ENCODE measurements at regions not wholly inside any gene's neighbourhood (a gene's known extent, or its start where the extent isn't known, plus 50 kb on each side); places are given as distances from the start of the nearest gene placed in this dataset.

DNA sequence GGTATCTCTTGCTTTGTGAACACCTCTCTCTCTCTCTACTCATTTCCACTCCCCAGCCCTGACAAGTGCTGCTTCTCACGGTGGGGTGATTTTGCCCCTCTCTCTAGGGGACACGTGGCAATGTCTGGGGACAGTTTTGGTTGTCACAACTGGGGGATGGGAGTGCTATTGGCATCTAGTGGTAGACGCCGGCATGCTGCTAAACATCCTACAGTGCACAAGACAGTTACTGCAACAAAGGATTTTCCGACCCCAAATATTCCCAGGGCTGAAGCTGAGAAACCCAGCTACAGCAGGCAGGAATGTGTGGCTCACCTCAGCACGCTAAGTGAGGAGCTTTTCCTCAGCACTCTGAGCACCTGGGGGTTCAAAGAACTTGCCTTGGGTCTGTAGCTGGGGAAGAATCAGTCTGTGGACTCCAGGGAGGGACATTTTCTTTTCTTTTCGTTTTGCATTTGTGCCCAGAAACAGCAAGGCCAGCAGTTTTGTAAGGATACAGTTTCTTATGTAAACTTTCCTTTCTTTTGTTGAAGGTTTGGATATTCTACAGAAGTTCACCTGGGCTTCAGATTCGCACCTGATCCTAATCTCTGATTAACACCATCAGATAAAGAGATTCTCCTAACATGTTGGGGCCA lies 246.9 kb upstream of the ZFP64 start:
- no peak for DNase-seq

DNA sequence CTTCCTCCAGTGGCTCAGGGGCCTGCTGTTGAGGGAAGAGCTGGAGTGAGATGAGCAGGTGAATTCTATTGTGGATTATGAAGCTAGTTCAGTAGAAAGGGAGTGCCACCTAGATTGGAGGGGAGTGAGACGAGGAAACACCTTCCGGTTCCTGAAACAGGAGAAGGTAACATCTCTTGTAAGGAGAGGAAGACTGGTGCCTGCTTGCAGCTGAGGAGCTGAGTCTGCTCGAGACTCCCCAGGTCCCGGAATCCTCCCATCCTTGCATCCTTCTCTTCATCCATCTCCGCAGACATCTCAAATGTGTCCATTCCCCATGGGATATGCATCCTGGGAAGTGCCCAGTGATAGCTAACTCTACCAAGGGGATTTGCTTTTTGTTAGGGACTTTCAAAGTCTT lies 242.9 kb upstream of the ZFP64 start:
- no peak for DNase-seq

DNA sequence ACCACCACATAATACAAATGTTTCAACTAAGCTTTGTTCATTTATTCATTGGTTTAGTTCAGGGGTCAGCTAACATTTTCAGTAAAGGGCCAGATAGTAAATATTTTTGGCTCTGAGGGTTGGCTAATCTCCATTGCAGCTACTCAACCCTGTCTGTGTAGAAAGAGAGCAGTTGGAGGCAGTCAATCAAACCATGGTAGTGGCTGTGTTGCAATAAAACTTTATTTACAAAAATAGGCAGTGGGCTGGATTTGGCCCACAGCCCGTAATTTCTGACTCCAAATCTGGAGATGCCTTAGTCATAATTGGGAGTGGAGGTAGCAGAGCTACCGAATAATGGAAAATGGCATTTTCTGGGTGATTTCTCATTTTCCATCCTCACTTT lies 242.5 kb upstream of the ZFP64 start:
- no peak for DNase-seq

DNA sequence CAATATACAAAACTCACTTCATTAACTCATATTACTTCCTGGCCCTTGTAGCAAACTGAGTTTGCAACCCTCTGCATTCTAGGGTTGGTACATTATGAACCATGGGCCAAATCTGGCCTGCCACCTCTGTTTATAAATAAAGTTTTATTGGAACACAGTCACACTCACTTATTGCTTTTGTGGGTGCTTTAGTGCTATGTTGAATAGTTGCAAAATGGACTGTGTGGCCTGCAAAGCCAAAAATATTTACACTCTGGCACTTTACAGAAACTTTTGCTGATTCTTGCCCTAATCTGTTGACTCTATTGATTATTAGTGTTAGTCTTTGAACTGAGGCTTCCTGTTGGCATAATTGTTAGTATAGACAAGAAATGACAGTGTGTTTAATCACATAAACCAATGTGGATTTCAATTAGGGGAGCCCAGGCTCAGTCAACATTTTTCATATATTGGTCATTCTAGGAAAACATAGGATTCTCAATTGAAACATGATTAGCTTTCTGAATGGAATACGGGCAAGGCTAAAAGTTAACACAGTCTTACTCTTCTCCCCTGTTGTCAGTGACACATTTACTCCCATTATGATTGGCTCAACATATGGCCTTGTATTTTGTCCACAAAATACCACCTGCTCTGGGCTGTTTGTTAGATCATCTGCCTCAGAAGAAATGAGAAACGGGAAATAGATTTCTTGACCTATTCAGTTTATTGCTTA lies 241.9 kb upstream of the ZFP64 start:
- no peak for DNase-seq

DNA sequence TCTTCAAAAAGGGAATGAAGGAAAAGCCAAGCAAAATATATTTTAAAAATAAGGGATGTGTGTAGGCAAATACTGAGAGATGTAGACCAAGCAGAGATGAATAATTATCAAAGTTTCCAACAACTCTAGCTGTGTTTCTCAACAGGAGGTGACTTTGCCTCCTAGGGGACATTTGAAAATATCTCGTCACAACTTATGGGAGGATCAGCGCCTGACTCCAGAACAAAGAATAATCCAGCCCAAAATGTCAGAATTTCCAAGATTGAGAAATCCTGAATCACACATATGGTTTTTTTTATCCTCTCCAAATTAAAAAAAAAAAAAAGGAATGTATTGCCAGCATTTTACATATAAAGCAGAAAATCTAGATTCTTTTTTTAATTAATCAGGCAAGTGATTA lies 241.2 kb upstream of the ZFP64 start:
- DNase-seq: no peak

DNA sequence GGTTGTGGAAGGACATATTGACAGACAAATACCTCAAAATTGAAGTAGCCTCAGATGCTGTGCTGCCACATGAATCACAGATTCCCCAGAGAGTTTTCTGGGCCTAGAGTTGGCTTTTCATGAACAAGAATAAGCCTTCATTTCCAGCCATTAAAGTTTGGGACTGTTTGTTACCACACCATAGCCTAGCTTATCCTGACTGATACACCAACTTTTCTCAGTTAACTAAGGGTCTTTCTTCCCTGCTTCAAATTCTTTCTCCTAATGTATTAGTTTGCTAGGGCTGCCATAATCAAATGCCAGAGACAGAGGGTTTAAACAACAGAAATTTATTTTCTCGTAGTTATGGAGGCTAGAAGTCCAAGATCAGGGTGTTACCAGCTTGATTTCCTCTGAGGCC lies 237.4 kb upstream of the ZFP64 start:
- DNase-seq: no peak

DNA sequence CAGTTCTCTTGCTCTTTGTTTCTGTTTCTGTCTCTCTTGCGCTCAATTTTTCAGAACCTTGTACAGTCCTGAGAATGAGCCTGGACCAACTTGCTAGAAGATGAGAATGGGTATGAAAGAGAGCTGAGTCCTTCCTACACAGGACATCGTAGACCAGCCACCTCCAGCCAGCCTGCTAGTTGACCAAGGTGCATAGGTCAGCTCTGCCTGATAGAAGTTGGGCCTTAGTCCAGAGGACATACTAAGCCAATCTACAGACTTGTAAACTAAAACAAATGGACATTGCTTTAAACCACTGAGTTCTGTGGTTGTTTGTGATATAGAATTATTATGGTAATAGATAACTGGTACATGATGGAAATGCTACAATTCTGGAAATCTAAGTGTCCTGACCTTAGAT lies 236.4 kb upstream of the ZFP64 start:
- no peak for DNase-seq

DNA sequence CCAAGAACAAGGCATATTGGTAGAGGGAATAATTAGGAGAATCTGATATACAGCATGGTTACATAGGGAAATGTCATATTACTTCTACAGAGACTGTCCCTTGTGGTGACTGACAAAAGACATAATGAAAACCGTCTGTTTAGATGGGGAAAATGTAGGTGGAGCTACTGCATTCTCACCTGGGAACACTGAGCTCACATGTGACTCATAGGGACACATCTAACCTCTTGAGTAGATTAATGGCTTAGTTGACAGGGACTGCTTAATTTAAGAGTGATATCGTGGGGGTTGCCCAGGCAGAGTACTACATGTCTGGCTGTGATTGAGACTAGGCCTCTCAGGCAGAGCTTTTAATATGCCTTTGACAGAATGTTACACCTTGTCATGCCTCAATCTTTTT lies 235.3 kb upstream of the ZFP64 start:
- DNase-seq: no peak

DNA sequence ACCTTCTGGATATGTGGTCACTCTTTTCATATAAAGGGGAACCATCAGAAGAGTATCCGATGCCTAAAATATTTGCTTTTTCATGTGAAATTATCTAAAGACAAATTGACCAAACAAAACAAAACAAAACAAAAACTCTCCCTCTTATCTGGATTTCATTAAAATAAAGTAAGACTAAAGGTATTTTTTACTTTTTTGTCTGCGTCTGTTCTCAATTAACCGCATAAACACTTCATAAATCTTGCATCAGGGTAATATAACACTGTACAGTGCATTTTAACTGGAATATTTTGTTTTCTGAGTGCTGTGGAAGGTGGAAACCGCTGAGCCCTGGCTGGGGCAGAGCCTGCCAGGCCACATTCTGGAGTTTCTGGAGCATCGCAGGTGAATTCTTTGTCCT lies 234.1 kb upstream of the ZFP64 start:
- no peak for DNase-seq

DNA sequence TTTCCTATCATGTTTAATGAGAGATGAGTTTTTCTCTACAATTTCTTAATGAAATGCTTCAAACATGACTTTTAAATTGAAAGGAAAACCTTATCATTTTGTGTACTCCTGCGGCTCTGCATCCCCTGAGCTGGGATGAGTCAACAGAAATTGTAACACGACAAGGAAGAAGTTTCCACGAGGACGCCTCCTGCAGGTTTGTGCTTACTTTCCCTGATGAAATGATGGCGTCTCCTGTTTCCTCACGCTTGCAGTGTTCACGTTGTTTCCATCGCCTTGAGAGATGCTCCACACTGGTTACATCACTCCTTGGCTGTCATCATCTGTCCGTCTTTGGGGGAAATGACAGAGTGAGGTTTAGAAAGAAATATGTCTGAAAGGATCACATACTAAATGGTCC lies 233.7 kb upstream of the ZFP64 start:
- no peak for DNase-seq

DNA sequence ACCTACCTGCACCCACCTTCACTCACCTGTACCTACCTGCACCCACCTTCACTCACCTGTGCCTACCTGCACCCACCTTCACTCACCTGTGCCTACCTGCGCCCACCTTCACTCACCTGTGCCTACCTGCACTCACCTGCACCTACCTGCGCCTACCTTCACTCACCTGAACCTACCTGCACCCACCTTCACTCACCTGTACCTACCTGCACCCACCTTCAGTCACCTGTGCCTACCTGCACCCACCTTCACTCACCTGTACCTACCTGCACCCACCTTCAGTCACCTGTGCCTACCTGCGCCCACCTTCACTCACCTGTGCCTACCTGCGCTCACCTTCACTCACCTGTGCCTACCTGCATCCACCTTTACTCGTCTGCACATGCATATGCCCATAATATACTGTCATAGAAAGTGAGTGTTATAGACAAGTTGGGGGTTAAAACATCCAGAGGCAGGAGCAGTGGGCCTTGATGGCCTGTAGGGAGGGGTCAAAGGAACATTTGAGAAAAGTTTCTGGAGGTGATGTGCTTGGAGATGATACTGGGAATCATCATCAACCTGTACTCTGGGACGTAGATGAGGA lies 232.9 kb upstream of the ZFP64 start:
- DNase-seq: peak in 4 of 51 donors; percentile 1 to 26 (median 6)

DNA sequence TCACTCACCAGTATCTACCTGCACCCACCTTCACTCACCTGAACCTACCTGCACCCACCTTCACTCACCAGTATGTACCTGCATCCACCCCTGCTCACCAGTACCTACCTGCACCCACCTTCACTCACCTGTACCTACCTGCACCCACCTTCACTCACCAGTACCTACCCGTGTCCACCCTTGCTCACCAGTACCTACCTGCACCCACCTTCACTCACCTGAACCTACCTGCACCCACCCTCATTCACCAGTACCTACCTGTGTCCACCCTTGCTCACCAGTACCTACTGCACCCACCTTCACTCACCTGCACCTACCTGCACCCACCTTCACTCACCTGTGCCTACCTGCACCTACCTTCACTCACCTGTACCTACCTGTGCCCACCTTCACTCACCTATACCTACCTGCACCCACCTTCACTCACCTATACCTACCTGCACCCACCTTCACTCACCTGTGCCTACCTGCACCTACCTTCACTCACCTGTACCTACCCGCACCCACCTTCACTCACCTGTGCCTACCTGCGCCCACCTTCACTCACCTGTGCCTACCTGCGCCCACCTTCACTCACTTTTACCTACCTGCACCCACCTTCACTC lies 232.1 kb upstream of the ZFP64 start:
- DNase-seq: peak in 2 of 51 donors; percentile 26 to 33

DNA sequence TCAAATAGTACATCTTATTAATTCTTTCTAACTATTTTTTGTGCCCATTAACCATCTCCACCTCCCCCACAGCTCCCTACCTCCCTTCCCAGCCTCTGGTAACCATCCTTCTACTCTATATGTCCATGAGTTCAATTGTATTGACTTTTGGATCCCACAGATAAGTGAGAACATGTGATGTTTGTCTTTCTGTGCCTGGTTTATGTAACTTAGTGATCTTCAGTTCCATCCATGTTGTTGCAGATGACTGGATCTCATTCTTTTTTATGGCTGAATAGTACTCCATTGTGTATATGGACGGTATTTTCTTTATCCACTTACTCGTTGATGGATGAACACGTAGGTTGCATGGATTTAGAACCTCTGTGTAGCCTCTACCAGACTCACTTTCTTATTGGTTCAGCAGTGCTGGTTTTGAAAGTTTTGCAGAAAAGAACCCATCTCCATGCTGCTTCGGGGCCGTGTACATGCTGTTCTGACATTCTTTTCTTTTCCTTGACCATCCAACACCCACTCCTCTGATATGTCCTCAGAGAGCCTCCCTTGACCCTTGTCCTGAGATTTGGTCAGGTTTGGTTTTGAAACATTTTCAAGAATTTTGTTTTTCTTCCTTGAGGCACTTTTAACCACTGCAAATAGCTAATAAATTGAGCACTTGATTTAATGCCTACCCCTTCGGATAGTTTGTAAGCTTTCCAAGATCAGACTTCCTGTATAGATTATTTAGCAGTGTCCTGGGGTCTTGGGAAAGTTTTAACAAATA lies 231.2 kb upstream of the ZFP64 start:
- DNase-seq: no peak

DNA sequence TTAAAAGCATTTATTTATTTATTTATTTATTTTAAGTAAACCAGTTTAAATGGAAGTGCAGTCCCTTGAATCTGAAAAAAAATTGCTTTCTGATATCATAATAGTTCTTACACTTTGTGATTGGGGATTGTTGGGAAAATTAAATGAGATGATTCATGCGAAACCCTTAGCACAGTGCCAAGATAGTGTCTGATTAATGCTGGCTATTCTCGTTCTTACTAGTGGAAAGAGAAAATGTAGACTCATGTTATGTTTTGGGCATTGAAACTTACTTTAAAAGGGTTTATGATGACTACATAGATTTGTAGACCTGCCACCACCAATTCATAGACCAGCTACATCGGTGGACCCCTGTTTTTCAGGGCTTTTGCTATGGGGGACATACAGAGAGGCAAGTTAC lies 229.2 kb upstream of the ZFP64 start:
- DNase-seq: no peak

DNA sequence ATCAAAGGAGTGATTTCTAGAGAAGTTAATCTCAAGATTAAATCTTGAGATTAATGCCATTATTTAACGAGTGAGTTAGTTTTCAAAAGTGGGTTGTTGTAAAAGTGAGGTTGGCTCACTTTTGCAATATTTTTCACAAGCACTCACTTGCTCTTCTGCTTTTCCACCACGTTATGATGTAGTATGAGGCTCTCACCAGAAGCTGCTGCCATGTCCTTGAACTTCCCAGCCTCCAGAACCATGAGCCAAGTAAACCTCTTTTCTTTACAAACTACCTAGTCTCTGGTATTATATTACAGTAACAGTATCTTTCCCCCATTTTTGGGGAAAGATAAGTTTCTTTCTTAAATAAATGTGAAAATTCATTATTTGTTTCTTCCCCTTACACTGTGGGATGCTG lies 227.6 kb upstream of the ZFP64 start:
- DNase-seq: no peak

DNA sequence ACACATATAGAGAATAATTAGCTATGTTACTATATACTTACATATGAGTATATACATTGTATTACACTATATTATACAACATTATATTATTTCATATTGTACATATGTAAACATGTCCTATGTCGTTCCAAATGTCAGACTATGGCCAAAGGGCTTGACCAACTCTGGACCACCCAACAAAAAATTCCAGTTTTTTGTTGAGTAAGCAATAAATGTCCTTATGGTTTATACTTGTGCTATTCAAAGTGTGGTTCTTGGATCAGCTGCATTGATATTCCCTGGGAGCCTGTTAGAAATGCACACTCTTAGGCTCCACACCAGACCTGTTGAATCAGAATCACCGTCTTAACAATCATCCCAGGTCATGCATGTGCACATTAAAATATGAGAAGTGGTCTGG lies 225.4 kb upstream of the ZFP64 start:
- no peak for DNase-seq

DNA sequence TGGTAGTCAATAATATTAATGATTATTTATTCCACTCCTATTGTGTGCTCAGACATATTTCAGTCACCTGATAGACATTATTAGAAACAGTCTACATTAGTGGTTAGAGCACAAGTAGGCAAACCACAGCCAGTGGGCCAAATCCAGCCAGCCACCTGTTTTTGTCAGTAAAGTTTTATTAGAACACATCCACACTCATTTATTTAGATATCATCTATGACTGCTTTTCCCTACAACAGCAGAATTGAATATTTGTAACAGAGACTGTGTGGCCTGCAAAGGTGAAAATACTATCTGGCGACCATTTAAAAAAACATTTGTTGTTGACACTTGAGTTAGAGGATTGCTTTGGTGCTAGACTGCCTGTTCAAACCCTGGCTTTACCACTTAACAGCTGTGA lies 220.0 kb upstream of the ZFP64 start:
- no peak for DNase-seq

DNA sequence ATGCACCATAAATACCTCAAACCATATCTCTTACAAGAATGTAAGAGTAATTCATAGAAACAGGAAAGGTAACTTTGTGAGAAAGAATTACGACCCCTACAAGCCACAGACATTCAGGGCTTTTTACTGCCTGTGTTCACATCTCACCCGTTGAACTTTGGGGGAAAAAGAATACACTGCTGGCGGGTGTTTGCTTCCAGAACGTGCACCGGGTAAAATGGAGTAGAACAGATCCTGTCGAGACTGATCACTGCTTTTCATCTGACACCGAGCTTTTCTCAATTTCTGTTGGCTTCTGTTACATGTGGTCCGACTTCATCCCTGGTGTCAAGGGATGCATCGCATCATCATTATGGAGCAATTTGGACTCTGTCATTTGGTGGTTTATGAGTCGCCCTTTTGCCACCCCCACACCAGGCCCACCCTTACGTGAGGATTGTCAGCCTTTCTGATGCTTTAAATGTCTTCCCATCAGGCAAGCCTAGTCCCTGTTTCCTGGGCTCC lies 219.2 kb upstream of the ZFP64 start:
- DNase-seq: no peak

DNA sequence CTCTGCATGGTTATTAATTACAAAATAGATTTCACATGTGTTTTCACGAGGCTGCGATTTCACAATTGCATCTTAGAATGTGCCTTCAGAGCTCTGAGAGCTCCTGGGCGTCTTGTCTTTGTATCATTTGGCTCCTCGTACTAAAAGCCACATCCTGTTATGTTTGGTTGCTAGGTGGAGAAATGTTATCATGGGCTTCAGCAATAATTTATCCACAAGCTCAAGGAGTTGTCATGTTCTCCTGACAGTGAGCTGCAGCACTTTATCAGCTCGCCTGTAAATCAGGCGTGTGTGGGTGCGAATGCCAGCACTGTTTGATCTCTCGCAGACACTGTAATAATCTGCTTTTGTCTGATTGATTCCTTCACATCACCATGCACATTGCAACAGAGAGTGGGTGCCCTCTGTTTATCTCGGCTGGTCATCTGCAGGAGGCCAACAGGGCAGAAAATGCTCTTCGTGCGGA lies 218.6 kb upstream of the ZFP64 start:
- peak in 1 of 51 donors; percentile 4 for DNase-seq

DNA sequence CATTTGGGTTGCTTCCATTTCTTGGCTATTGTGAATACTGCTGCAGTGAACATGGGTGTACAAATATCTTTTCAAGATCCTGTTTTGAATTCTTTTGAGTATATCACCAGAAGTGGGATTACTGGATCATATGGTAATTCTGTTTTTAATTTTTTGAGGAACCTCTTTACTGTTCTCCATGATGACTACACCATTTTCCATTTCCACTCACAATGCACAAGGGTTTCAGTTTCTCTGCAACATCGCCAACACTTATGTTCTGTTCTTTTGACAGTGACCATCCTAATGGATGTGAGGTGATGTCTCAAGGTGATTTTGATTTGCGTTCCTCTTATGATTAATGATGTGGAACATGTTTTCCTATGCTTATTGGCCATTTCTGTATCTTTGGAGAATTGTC lies 214.4 kb upstream of the ZFP64 start:
- DNase-seq: no peak

DNA sequence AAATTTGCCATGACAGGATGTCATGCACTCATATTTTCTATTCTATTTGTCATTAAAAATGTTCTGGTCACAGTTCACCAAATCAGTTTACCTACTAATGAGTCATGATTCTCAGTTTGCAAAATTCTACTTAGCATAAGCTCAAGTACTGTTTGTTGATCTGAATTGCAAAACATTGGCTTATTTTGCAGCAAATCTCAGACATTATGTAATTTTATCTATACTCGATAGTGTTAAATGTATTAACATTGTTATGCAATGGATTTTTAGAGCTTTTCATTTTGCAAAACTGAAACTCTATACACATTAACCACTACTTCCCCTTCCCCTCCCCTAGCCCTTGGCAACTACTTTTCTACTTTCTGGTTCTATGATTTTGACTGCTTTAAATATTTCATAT lies 213.8 kb upstream of the ZFP64 start:
- DNase-seq: no peak

DNA sequence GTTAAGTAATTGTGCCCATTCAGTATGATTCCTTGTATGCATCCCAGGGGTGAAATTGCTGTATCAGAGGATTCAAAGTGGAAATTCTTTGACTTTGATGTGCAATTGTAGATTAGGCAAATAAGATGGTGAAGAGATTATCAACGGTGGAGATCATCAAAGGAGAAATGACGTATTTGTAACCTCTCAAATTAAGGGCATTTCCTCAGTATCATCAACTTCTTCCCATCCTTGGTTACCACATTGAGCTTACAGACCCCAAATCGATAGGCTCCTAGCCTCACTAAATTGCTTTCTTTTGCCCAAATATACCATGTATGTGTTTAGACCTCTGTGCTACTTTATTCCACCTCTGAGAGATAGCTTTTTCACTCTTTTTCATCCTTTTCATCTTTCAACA lies 213.1 kb upstream of the ZFP64 start:
- no peak for DNase-seq
